ENCODE measurements at regions not wholly inside any gene's neighbourhood (a gene's known extent, or its start where the extent isn't known, plus 50 kb on each side); places are given as distances from the start of the nearest gene placed in this dataset.

GRCh38 chr9:99383536-99383935 lies 161.5 kb downstream of the SEC61B start:
- TF ChIP-seq POLR2A (IDR thresholded peaks at IDR 0.05; ENCODE audit: low read depth, low read length) (no peak), POU2F2 (IDR thresholded peaks at IDR 0.05; ENCODE audit: low read depth, low read length) (no peak), SPI1 (IDR thresholded peaks at IDR 0.05; ENCODE audit: low read depth, low read length) (no peak), TAF1 (IDR thresholded peaks at IDR 0.05; ENCODE audit: low read depth, low read length) (no peak), POLR2AphosphoS5 (IDR thresholded peaks at IDR 0.05; ENCODE audit: low read depth, low read length) (no peak), PAX5 (IDR thresholded peaks at IDR 0.05; ENCODE audit: insufficient read depth, low read length, severe bottlenecking) (no peak)
- FAIRE-seq (no peak), DNase-seq (ENCODE audit: insufficient read length, low spot score) (no peak)

DNA sequence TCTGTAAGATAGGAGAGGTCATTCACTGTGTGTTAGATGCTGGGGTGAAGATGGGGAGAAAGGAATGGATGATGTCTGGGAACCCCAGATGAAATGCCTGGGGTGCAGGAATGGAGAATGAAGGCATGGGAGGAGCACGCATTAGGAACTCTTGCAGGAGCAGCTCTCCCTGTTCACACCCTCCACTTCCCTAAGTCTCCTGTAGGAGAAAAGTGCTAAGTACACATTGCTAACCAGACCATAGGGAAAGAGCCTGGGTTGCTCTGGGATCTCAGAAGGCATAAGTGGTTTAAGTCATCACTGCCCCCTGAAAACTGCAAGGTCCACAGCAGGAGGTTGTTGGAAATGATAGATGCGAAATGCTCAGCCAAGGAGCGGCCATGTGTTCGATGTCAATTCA lies 163.1 kb downstream of the SEC61B start:
- DNase-seq (ENCODE audit: insufficient read length, low spot score), result no peak
- no peak for FAIRE-seq
- TF ChIP-seq TAF1 (IDR thresholded peaks at IDR 0.05; ENCODE audit: low read depth, low read length) (no peak), POLR2A (IDR thresholded peaks at IDR 0.05; ENCODE audit: low read depth, low read length) (no peak), PAX5 (IDR thresholded peaks at IDR 0.05; ENCODE audit: insufficient read depth, low read length, severe bottlenecking) (no peak), POU2F2 (IDR thresholded peaks at IDR 0.05; ENCODE audit: low read depth, low read length) (no peak), SPI1 (IDR thresholded peaks at IDR 0.05; ENCODE audit: low read depth, low read length) (no peak), POLR2AphosphoS5 (IDR thresholded peaks at IDR 0.05; ENCODE audit: low read depth, low read length) (no peak)

GRCh38 chr9:99385814-99386279 lies 163.8 kb downstream of the SEC61B start:
- TF ChIP-seq POLR2A (IDR thresholded peaks at IDR 0.05; ENCODE audit: low read depth, low read length) (no peak), PAX5 (IDR thresholded peaks at IDR 0.05; ENCODE audit: insufficient read depth, low read length, severe bottlenecking) (no peak), TAF1 (IDR thresholded peaks at IDR 0.05; ENCODE audit: low read depth, low read length) (no peak), POLR2AphosphoS5 (IDR thresholded peaks at IDR 0.05; ENCODE audit: low read depth, low read length) (no peak), SPI1 (IDR thresholded peaks at IDR 0.05; ENCODE audit: low read depth, low read length) (no peak), POU2F2 (IDR thresholded peaks at IDR 0.05; ENCODE audit: low read depth, low read length) (no peak)
- no peak for FAIRE-seq

GRCh38 chr9:99387431-99387830 lies 165.3 kb downstream of the SEC61B start:
- no peak for FAIRE-seq
- TF ChIP-seq PAX5 (IDR thresholded peaks at IDR 0.05; ENCODE audit: insufficient read depth, low read length, severe bottlenecking) (no peak), TAF1 (IDR thresholded peaks at IDR 0.05; ENCODE audit: low read depth, low read length) (no peak), POLR2A (IDR thresholded peaks at IDR 0.05; ENCODE audit: low read depth, low read length) (no peak), SPI1 (IDR thresholded peaks at IDR 0.05; ENCODE audit: low read depth, low read length) (no peak)
- DNase-seq (ENCODE audit: insufficient read length, low spot score), result no peak

More at GRCh38 chr9:99385814-99386279, 163.8 kb downstream of the SEC61B start:
- no peak for DNase-seq (ENCODE audit: insufficient read length, low spot score)

DNA sequence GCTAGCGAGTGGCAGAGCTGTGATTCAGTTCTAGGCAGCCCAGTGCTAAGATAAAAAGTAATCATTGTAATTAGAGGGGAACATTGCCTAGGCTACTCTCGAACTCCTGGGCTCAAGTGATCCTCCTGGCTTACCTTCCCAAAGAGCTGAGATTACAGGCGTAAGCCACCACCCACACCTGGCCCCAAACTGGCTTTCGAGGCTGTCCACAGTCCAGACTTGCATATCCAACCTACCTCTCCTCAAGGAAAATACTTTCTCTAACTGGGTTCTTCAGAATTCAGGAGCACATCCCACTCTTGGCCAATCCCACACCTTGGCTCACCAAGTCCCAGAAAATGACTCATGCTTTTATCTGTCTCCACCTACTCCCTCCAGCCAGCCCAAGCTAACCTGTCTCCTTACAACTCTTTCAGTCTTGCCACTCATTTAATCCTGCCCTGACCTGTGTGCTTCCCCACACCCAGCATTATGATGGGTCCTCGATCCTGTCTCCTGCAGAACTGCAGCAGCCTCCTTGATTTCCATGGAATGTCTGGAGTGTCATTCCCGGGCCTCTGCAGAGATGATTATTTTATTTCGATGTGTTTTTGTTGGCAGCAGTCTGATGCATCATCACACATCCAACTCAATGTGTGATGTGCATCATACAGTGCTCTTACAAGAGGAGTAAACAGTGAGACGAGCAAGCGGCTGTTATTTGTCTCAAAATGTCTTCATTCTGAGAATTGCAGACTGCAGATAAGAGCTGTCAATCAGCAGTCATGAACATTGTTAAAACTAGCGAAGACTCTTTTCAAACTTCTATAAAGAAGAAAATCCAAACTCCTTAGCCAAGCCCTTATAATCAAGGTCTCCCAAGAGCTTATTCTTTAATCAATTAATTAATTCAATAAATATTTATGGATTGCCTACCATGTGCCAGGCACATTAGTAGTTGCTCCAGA lies 167.3 kb downstream of the SEC61B start:
- FAIRE-seq (no peak), DNase-seq (ENCODE audit: insufficient read length, low spot score) (no peak)
- TF ChIP-seq TAF1 (IDR thresholded peaks at IDR 0.05; ENCODE audit: low read depth, low read length), result no peak
- no peak for TF ChIP-seq POU2F2 (IDR thresholded peaks at IDR 0.05; ENCODE audit: low read depth, low read length)
- no peak for TF ChIP-seq PAX5 (IDR thresholded peaks at IDR 0.05; ENCODE audit: insufficient read depth, low read length, severe bottlenecking)
- no peak for TF ChIP-seq POLR2A (IDR thresholded peaks at IDR 0.05; ENCODE audit: low read depth, low read length)
- no peak for TF ChIP-seq POLR2AphosphoS5 (IDR thresholded peaks at IDR 0.05; ENCODE audit: low read depth, low read length)
- TF ChIP-seq SPI1 (IDR thresholded peaks at IDR 0.05; ENCODE audit: low read depth, low read length), result no peak

- no peak for FAIRE-seq
These were observed 170.0 kb downstream of the SEC61B start for GRCh38 chr9:99391937-99392594.

DNA sequence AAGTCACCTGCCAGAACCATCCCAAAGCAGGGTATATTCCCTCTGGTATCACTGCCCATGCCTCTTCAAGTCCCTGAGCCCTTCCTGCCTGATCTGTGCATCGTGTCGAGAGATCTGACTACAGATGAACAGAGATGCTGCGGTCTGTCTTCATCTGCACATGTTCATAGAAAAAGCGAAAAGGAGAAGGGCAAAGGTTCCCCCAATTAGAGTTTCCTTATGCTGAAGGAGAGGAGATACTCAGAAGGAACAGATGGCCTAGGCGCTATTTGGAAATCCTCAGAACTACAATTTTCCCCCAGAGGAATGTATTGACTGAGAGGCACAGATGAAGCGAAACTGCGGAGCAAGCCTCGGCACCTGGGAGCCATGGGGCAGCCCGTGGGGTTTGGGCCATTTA lies 170.9 kb downstream of the SEC61B start:
- FAIRE-seq, result no peak
- no peak for DNase-seq (ENCODE audit: insufficient read length, low spot score)
- TF ChIP-seq POLR2AphosphoS5 (IDR thresholded peaks at IDR 0.05; ENCODE audit: low read depth, low read length) (no peak), POLR2A (IDR thresholded peaks at IDR 0.05; ENCODE audit: low read depth, low read length) (no peak), SPI1 (IDR thresholded peaks at IDR 0.05; ENCODE audit: low read depth, low read length) (no peak), PAX5 (IDR thresholded peaks at IDR 0.05; ENCODE audit: insufficient read depth, low read length, severe bottlenecking) (no peak), TAF1 (IDR thresholded peaks at IDR 0.05; ENCODE audit: low read depth, low read length) (no peak), POU2F2 (IDR thresholded peaks at IDR 0.05; ENCODE audit: low read depth, low read length) (no peak)

More at GRCh38 chr9:99391937-99392594, 170.0 kb downstream of the SEC61B start:
- TF ChIP-seq POLR2AphosphoS5 (IDR thresholded peaks at IDR 0.05; ENCODE audit: low read depth, low read length) (no peak), TAF1 (IDR thresholded peaks at IDR 0.05; ENCODE audit: low read depth, low read length) (no peak), POU2F2 (IDR thresholded peaks at IDR 0.05; ENCODE audit: low read depth, low read length) (no peak), SPI1 (IDR thresholded peaks at IDR 0.05; ENCODE audit: low read depth, low read length) (no peak), POLR2A (IDR thresholded peaks at IDR 0.05; ENCODE audit: low read depth, low read length) (no peak), PAX5 (IDR thresholded peaks at IDR 0.05; ENCODE audit: insufficient read depth, low read length, severe bottlenecking) (no peak)
- no peak for DNase-seq (ENCODE audit: insufficient read length, low spot score)

GRCh38 chr9:99393993-99394392 lies 171.9 kb downstream of the SEC61B start:
- FAIRE-seq (no peak), DNase-seq (ENCODE audit: insufficient read length, low spot score) (no peak)
- no peak for TF ChIP-seq POU2F2 (IDR thresholded peaks at IDR 0.05; ENCODE audit: low read depth, low read length)

- TF ChIP-seq TAF1 (IDR thresholded peaks at IDR 0.05; ENCODE audit: low read depth, low read length) (no peak), POU2F2 (IDR thresholded peaks at IDR 0.05; ENCODE audit: low read depth, low read length) (no peak), POLR2AphosphoS5 (IDR thresholded peaks at IDR 0.05; ENCODE audit: low read depth, low read length) (no peak), SPI1 (IDR thresholded peaks at IDR 0.05; ENCODE audit: low read depth, low read length) (no peak), POLR2A (IDR thresholded peaks at IDR 0.05; ENCODE audit: low read depth, low read length) (no peak), PAX5 (IDR thresholded peaks at IDR 0.05; ENCODE audit: insufficient read depth, low read length, severe bottlenecking) (no peak)
- FAIRE-seq, result no peak
- no peak for DNase-seq (ENCODE audit: insufficient read length, low spot score)
These were observed 176.2 kb downstream of the SEC61B start for GRCh38 chr9:99398241-99398640.

Data from GM12891 (cell line).